NT2/D1 (cell line): ENCODE measurements at regions not wholly inside any gene's neighbourhood (a gene's known extent, or its start where the extent isn't known, plus 50 kb on each side); places are given as distances from the start of the nearest gene placed in this dataset.

Source experiments
- YY1 ChIP-seq: IDR thresholded peaks from 2 replicates; pipeline ENCODE4 v1.6.1; 2011; ENCODE audit not compliant: insufficient read length, insufficient read depth
- ZNF274 ChIP-seq: IDR thresholded peaks from 2 replicates; pipeline ENCODE4 v1.6.1; 2011; ENCODE audit warnings: mild to moderate bottlenecking, low read depth, low read length

DNA sequence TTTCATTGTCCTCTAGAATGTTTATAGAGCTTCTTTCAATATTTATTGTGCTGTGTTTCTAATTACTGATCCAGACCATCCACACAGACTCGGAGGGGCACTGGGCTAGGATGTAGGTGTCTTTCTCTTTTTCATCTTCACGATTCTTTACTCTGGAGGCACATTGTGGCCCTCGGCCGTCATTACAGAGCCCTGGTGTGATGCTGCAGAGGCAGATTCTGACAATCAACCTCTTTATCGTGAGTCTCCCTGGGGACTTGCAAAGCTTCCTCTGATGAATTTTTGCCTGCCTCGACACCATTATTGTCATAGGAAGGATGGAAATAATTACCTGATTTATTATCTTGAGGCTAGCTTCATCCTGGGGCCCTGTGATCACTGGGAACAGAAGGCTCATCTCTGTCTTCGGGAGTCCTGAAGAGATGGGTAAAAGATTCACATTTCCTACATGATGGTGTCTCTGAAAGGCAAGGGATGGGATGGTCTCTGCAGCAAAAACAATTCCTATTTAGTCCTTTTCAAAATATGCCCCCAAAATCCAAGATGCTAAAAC, 89.4 kb downstream of the SEC16B start:
- TF ChIP-seq ZNF274 (no peak), YY1 (no peak)
